ENCODE measurements at regions not wholly inside any gene's neighbourhood (a gene's known extent, or its start where the extent isn't known, plus 50 kb on each side); places are given as distances from the start of the nearest gene placed in this dataset.

DNA sequence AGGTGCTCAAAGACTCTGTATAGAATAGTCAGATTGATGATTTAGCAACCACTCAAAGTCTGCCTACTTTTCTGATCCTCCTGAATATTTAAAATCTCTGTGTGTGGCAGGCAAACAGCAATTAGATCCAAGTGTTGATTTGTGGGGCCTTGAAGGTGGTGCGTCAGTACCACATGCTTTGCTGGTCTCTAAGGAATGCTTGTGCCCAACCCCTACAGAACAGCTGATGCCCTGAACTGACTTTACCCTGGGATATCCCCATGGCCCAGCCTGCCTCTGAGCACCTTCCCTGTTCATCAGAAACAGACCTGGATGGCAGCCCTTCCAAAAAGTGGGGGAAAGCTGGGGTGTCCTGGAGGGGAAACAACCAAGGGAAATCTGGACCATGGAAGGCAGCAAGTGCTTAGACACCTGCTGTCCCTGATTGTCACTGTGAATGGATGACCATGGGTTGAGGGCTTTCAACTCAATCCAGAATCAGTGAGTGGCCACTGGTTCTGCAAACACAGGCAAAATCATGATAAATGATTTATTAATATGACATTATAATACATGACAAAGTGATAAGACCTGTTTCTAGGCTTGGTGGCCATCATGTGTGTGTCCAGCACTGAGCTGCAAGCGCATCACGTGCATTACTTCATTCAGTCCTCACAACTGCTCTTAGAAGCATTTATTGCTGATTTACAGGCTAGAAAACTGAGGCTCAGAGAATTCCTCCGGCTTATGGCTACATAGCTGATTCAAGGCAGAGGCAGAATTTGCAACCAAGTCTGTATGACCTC lies 76.1 kb upstream of the TPM1 start:
- H3K4me1 ChIP-seq (ENCODE audit: insufficient read depth, low read length, poor library complexity, severe bottlenecking): no peaks in the 10 kb centered on the region
- no peak overlapping the region for H3K4me2 ChIP-seq (ENCODE audit: low read length)
- ChIA-PET CTCF (ENCODE audit: unreplicated experiment) (no interaction called here), POLR2A (no interaction called here)
- H3K9me3 ChIP-seq (ENCODE audit: low read length): no peaks in the 10 kb centered on the region
- H4K20me1 ChIP-seq (ENCODE audit: insufficient read depth, low read length): no peaks in the 10 kb centered on the region
- no TSS peak for BruUV-seq (replicated peaks)
- no peak overlapping the region for H3K27ac ChIP-seq (ENCODE audit: low read depth, low read length, poor library complexity, severe bottlenecking)
- no peak overlapping the region for H2AFZ ChIP-seq (ENCODE audit: low read length)
- no peak for DNase-seq (ENCODE audit: low spot score)
- H3K79me2 ChIP-seq (ENCODE audit: insufficient read depth, low read depth, low read length): no peaks in the 10 kb centered on the region
- TF ChIP-seq, protein P1, sequence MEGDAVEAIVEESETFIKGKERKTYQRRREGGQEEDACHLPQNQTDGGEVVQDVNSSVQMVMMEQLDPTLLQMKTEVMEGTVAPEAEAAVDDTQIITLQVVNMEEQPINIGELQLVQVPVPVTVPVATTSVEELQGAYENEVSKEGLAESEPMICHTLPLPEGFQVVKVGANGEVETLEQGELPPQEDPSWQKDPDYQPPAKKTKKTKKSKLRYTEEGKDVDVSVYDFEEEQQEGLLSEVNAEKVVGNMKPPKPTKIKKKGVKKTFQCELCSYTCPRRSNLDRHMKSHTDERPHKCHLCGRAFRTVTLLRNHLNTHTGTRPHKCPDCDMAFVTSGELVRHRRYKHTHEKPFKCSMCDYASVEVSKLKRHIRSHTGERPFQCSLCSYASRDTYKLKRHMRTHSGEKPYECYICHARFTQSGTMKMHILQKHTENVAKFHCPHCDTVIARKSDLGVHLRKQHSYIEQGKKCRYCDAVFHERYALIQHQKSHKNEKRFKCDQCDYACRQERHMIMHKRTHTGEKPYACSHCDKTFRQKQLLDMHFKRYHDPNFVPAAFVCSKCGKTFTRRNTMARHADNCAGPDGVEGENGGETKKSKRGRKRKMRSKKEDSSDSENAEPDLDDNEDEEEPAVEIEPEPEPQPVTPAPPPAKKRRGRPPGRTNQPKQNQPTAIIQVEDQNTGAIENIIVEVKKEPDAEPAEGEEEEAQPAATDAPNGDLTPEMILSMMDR (conservative IDR thresholded peaks at IDR 0.05; ENCODE audit: low read length): no peak
- TF ChIP-seq EZH2phosphoT487 (IDR thresholded peaks at IDR 0.05; ENCODE audit: borderline replicate concordance, low read depth, low read length): no peak
- intact Hi-C loops (cut with micrococcal nuclease; ENCODE audit: unreplicated experiment): no loop called here
- H3K4me3 ChIP-seq (ENCODE audit: low read depth, low read length, poor library complexity, severe bottlenecking): no peak overlapping the region
- no peaks in the 10 kb centered on the region for H3K9me2 ChIP-seq (ENCODE audit: insufficient read depth, low read length)
- no peaks in the 10 kb centered on the region for H3K36me3 ChIP-seq (ENCODE audit: insufficient read depth, low read length)

DNA sequence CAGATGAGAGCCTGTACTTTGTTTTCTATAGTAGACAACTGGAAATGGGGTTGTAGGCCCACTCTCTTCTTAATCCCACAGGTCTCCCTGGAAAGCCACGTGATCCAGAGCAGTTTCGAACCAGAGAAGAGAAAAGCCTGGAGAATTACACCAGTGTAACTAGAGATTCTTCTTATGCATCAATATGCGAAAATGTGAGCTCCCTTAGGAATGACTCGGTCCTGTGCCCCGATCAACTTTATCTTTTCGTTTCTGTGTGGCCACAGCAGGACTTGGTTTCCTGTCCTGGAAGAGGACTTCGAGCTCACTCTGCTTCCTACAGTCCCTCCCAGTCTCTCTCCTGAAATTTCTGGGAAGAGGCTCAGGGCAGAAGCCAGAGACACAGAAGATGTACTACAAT lies 73.8 kb upstream of the TPM1 start:
- TF ChIP-seq, protein P1 (conservative IDR thresholded peaks at IDR 0.05; ENCODE audit: low read length): no peak
- no peak for TF ChIP-seq EZH2phosphoT487 (IDR thresholded peaks at IDR 0.05; ENCODE audit: borderline replicate concordance, low read depth, low read length)
- ChIA-PET CTCF (ENCODE audit: unreplicated experiment) (no interaction called here), POLR2A (no interaction called here)
- no peak for DNase-seq (ENCODE audit: low spot score)
- H3K9me3 ChIP-seq (ENCODE audit: low read length): no peaks in the 10 kb centered on the region
- no peak overlapping the region for H3K4me2 ChIP-seq (ENCODE audit: low read length)
- intact Hi-C loops (cut with micrococcal nuclease; ENCODE audit: unreplicated experiment): no loop called here
- H2AFZ ChIP-seq (ENCODE audit: low read length): no peak overlapping the region
- no peaks in the 10 kb centered on the region for H3K79me2 ChIP-seq (ENCODE audit: insufficient read depth, low read depth, low read length)
- H3K4me3 ChIP-seq (ENCODE audit: low read depth, low read length, poor library complexity, severe bottlenecking): no peak overlapping the region
- H3K9me2 ChIP-seq (ENCODE audit: insufficient read depth, low read length): no peaks in the 10 kb centered on the region
- H3K4me1 ChIP-seq (ENCODE audit: insufficient read depth, low read length, poor library complexity, severe bottlenecking): no peaks in the 10 kb centered on the region
- no TSS peak for BruUV-seq (replicated peaks)
- H3K27ac ChIP-seq (ENCODE audit: low read depth, low read length, poor library complexity, severe bottlenecking): no peak overlapping the region
- H3K36me3 ChIP-seq (ENCODE audit: insufficient read depth, low read length): no peaks in the 10 kb centered on the region
- no peaks in the 10 kb centered on the region for H4K20me1 ChIP-seq (ENCODE audit: insufficient read depth, low read length)

DNA sequence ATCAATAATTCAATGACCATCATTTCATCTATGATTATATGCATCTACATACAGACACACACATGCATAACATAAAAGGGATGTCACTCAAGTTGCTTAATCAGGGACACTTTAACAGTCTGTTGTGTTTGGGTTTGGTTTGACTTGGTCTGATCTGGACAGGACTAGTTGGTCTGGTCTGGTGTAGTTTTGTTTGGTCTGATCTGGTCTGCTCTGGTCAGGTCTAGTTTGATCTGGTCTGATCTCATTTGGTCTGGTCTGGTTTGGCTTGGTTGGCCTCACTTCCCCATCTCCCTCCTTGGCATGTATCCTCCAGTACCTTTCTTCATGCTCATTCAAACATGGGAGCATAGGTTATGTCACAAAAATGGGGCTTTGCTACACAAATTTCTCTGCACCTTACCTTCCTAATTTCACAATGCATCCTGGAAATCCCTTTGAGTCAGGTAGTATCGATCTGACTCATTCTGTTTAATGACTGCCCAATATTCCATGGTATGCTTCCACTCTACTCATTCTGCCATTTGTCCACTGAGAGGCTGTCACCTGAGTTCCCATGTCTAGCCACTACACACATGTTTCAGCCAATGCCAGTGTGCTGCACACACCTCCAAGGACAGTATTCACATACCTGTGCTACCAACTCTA lies 73.0 kb upstream of the TPM1 start:
- intact Hi-C loops (cut with micrococcal nuclease; ENCODE audit: unreplicated experiment): no loop called here
- Histone ChIP-seq H3K4me2 (ENCODE audit: low read length) (no peak overlapping the region), H3K27ac (ENCODE audit: low read depth, low read length, poor library complexity, severe bottlenecking) (no peak overlapping the region), H3K9me3 (ENCODE audit: low read length) (no peaks in the 10 kb centered on the region), H3K4me1 (ENCODE audit: insufficient read depth, low read length, poor library complexity, severe bottlenecking) (no peaks in the 10 kb centered on the region), H2AFZ (ENCODE audit: low read length) (0 out of 2 replicates have a peak overlapping the region, but pooled peaks have one; percentile 18), H4K20me1 (ENCODE audit: insufficient read depth, low read length) (no peaks in the 10 kb centered on the region), H3K79me2 (ENCODE audit: insufficient read depth, low read depth, low read length) (no peaks in the 10 kb centered on the region), H3K36me3 (ENCODE audit: insufficient read depth, low read length) (no peaks in the 10 kb centered on the region), H3K4me3 (ENCODE audit: low read depth, low read length, poor library complexity, severe bottlenecking) (no peak overlapping the region), H3K9me2 (ENCODE audit: insufficient read depth, low read length) (no peaks in the 10 kb centered on the region)
- no peak for DNase-seq (ENCODE audit: low spot score)
- ChIA-PET POLR2A (no interaction called here), CTCF (ENCODE audit: unreplicated experiment) (no interaction called here)
- TF ChIP-seq EZH2phosphoT487 (IDR thresholded peaks at IDR 0.05; ENCODE audit: borderline replicate concordance, low read depth, low read length): no peak
- TF ChIP-seq, protein P1 (conservative IDR thresholded peaks at IDR 0.05; ENCODE audit: low read length): no peak
- BruUV-seq (replicated peaks): no TSS peak
